GM23248 (cell line): ENCODE measurements at regions not wholly inside any gene's neighbourhood (a gene's known extent, or its start where the extent isn't known, plus 50 kb on each side); places are given as distances from the start of the nearest gene placed in this dataset.

Experiments used
- DNase-seq: peaks from one replicate; pipeline ENCODE4 v3.0.0-alpha.2; 2015
- H2AFZ ChIP-seq: fragments of 200-600 bp; sonication (generic); 2 replicates; pipeline ENCODE4 v1.6.1; 2016; ENCODE audit warnings: antibody characterized with exemption
- H3F3A ChIP-seq: fragments of 200-600 bp; sonication (generic); 2 replicates; pipeline ENCODE4 v1.6.1; 2016; ENCODE audit warnings: mild to moderate bottlenecking, antibody characterized with exemption, mixed run types; ENCODE audit not compliant: insufficient read depth
- H3K27ac ChIP-seq: fragments of 200-600 bp; sonication (generic); 2 replicates; pipeline ENCODE4 v1.5.1; 2016; ENCODE audit warnings: mild to moderate bottlenecking
- H3K27me3 ChIP-seq: fragments of 200-600 bp; sonication (generic); replicated peaks from 2 replicates; pipeline ENCODE4 v1.6.1; 2016; ENCODE audit warnings: mild to moderate bottlenecking; ENCODE audit not compliant: insufficient read depth
- H3K36me3 ChIP-seq: fragments of 200-600 bp; sonication (generic); 2 replicates; pipeline ENCODE4 v1.6.1; 2016; ENCODE audit warnings: low read depth, mild to moderate bottlenecking
- H3K4me1 ChIP-seq: fragments of 200-600 bp; sonication (generic); 2 replicates; pipeline ENCODE4 v1.6.1; 2016; ENCODE audit warnings: mild to moderate bottlenecking; ENCODE audit not compliant: insufficient read depth
- H3K4me2 ChIP-seq: fragments of 200-600 bp; sonication (generic); one replicate; pipeline ENCODE4 v1.6.1; 2016; ENCODE audit warnings: mild to moderate bottlenecking; ENCODE audit not compliant: unreplicated experiment
- H3K4me3 ChIP-seq: fragments of 200-600 bp; sonication (generic); 2 replicates; pipeline ENCODE4 v1.5.1; 2016; ENCODE audit warnings: mild to moderate bottlenecking
- H3K79me2 ChIP-seq: fragments of 200-600 bp; sonication (generic); 2 replicates; pipeline ENCODE4 v1.6.1; 2016; ENCODE audit warnings: mild to moderate bottlenecking; ENCODE audit not compliant: insufficient read depth
- H3K9ac ChIP-seq: fragments of 200-600 bp; sonication (generic); 2 replicates; pipeline ENCODE4 v1.6.1; 2016; ENCODE audit warnings: mild to moderate bottlenecking
- H3K9me2 ChIP-seq: fragments of 200-600 bp; sonication (generic); 2 replicates; pipeline ENCODE4 v1.6.1; 2016; ENCODE audit warnings: mixed run types, mild to moderate bottlenecking, moderate library complexity; ENCODE audit not compliant: insufficient read depth
- H3K9me3 ChIP-seq: fragments of 200-600 bp; sonication (generic); one replicate; pipeline ENCODE4 v1.6.1; 2017; ENCODE audit warnings: low read depth
- H4K20me1 ChIP-seq: fragments of 200-600 bp; sonication (generic); 2 replicates; pipeline ENCODE4 v1.6.0; 2016; ENCODE audit not compliant: insufficient read depth
- EZH2 ChIP-seq: fragments of 200-600 bp; sonication (generic); IDR thresholded peaks from 2 replicates; pipeline ENCODE4 v1.6.1; 2018; ENCODE audit warnings: antibody characterized with exemption, mild to moderate bottlenecking; ENCODE audit not compliant: insufficient read depth, poor library complexity, severe bottlenecking
- EZH2phosphoT487 ChIP-seq: fragments of 200-600 bp; sonication (generic); IDR thresholded peaks from 2 replicates; pipeline ENCODE4 v1.6.1; 2018; ENCODE audit warnings: antibody characterized with exemption, moderate library complexity, mild to moderate bottlenecking, low read depth; ENCODE audit not compliant: insufficient read depth
- WGBS, 2 experiments: methylation state at CpG; one replicate each; pipeline ENCODE4 v1.1.6; 2015 to 2017; ENCODE audit warnings: low lambda C conversion rate in 2 of 2, low coverage in 1 of 2; ENCODE audit errors: missing lambda C conversion rate in 2 of 2; 5-methylcytosine and 5-hydroxymethylcytosine counted together
- in situ Hi-C: fragments of 300-500 bp; cut with MboI; formaldehyde crosslinking; loops from 2 replicates; pipeline ENCODE4 v1.15.0; 2020

- Histone ChIP-seq H3K9me3 (no peaks in the 10 kb centered on the region), H3K9me2 (no peaks in the 10 kb centered on the region), H4K20me1 (no peaks in the 10 kb centered on the region), H3F3A (no peaks in the 10 kb centered on the region), H3K4me2 (no peak overlapping the region), H2AFZ (no peak overlapping the region), H3K9ac (no peak overlapping the region), H3K4me1 (no peaks in the 10 kb centered on the region), H3K36me3 (no peaks in the 10 kb centered on the region), H3K4me3 (no peak overlapping the region), H3K27me3 (no peaks in the 10 kb centered on the region), H3K27ac (no peak overlapping the region), H3K79me2 (no peaks in the 10 kb centered on the region)
- TF ChIP-seq EZH2 (no peak), EZH2phosphoT487 (no peak)
- in situ Hi-C loops: no loop called here
- WGBS, 2 experiments: 38 to 41% methylated on average over 3 of the region's 3 CpGs
- no peak for DNase-seq
Measured at GRCh38 chr1:70635868-70636267, 224.8 kb downstream of the CTH start.

- no peak for DNase-seq
- H3K79me2 ChIP-seq: no peaks in the 10 kb centered on the region
- no peaks in the 10 kb centered on the region for H3K36me3 ChIP-seq
- no peaks in the 10 kb centered on the region for H3K9me3 ChIP-seq
- no peaks in the 10 kb centered on the region for H3K4me1 ChIP-seq
- TF ChIP-seq EZH2phosphoT487 (no peak), EZH2 (no peak)
- H3K27ac ChIP-seq: no peak overlapping the region
- no peaks in the 10 kb centered on the region for H4K20me1 ChIP-seq
- no peak overlapping the region for H3K4me3 ChIP-seq
- WGBS, 2 experiments: 38 to 69% methylated on average over 1 of the region's 1 CpG
- H3K9ac ChIP-seq: no peak overlapping the region
- no peaks in the 10 kb centered on the region for H3K9me2 ChIP-seq
- H3K27me3 ChIP-seq: no peaks in the 10 kb centered on the region
- no peak overlapping the region for H3K4me2 ChIP-seq
- no peak overlapping the region for H2AFZ ChIP-seq
- in situ Hi-C loops: no loop called here
- H3F3A ChIP-seq: no peaks in the 10 kb centered on the region
Measured at GRCh38 chr1:70641868-70642267, 230.8 kb downstream of the CTH start.

DNA sequence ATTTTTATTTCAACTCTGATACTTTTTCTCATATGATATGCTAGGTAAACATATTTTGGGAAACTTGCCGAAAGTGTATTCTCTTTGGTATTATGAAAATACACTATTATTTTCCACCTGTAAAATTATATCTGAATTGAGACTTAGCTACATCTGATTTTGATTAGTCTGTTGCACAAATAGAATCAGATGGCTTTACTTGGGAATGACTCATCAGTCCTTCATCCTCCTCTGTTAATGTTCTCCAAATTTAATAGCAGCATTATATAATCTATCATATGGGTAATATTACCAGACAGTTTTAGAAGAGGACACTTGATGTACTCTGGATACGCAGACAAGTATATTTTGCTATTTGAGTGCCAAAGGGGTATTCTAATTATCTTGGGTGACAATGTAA lies 245.3 kb downstream of the CTH start:
- Histone ChIP-seq H3K9ac (no peak overlapping the region), H3K4me1 (no peaks in the 10 kb centered on the region), H3K36me3 (no peaks in the 10 kb centered on the region), H3F3A (no peaks in the 10 kb centered on the region), H3K9me2 (no peaks in the 10 kb centered on the region), H3K79me2 (no peaks in the 10 kb centered on the region), H3K4me2 (no peak overlapping the region), H4K20me1 (no peaks in the 10 kb centered on the region), H3K27me3 (no peaks in the 10 kb centered on the region), H3K27ac (no peak overlapping the region), H2AFZ (no peak overlapping the region), H3K9me3 (no peaks in the 10 kb centered on the region), H3K4me3 (no peak overlapping the region)
- peak; percentile 44 for DNase-seq
- WGBS, 2 experiments: 23 to 26% methylated on average over 2 of the region's 2 CpGs
- TF ChIP-seq EZH2: no peak
- no peak for TF ChIP-seq EZH2phosphoT487
- in situ Hi-C loops: no loop called here

DNA sequence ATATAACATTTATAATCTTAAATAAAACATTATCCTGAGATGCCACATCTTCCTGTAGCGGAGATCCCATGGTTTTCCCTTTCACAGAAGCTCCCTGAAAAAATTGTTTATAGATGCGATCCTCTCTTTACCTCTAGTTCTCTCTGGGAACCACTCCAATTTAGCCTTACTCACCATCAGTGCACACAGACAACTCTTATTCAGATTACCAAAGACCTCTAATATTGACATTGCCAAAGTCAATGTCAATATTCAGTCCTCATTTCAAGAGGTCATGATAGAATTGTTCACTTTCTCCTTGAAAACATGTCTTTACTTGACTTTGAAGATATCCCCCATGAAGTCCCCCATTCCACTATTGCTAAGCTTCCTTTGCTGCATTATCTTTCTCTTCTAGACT lies 248.8 kb downstream of the CTH start:
- Histone ChIP-seq H3K27ac (no peak overlapping the region), H3K4me2 (no peak overlapping the region), H4K20me1 (no peaks in the 10 kb centered on the region), H3F3A (no peaks in the 10 kb centered on the region), H3K9me3 (no peaks in the 10 kb centered on the region), H3K36me3 (no peaks in the 10 kb centered on the region), H3K9ac (no peak overlapping the region), H3K9me2 (no peaks in the 10 kb centered on the region), H2AFZ (no peak overlapping the region), H3K79me2 (no peaks in the 10 kb centered on the region), H3K27me3 (no peaks in the 10 kb centered on the region), H3K4me3 (no peak overlapping the region), H3K4me1 (no peaks in the 10 kb centered on the region)
- in situ Hi-C loops: no loop called here
- TF ChIP-seq EZH2 (no peak), EZH2phosphoT487 (no peak)
- WGBS, 2 experiments: 71 to 82% methylated on average over 2 of the region's 2 CpGs
- no peak for DNase-seq

GRCh38 chr1:70666381-70667140 lies 255.5 kb downstream of the CTH start:
- Histone ChIP-seq H3K27me3 (no peaks in the 10 kb centered on the region), H3K4me1 (no peaks in the 10 kb centered on the region), H3K9ac (no peak overlapping the region), H3K27ac (no peak overlapping the region), H3F3A (no peaks in the 10 kb centered on the region), H3K79me2 (no peaks in the 10 kb centered on the region), H3K9me3 (no peaks in the 10 kb centered on the region), H3K36me3 (no peaks in the 10 kb centered on the region), H3K4me3 (no peak overlapping the region), H4K20me1 (no peaks in the 10 kb centered on the region), H2AFZ (no peak overlapping the region), H3K4me2 (no peak overlapping the region), H3K9me2 (no peaks in the 10 kb centered on the region)
- DNase-seq: no peak
- WGBS, 2 experiments: 46 to 52% methylated on average over 8 of the region's 8 CpGs
- no peak for TF ChIP-seq EZH2phosphoT487
- no peak for TF ChIP-seq EZH2
- in situ Hi-C loops: no loop called here
